Uterus (tissue), 2 donors: ENCODE measurements at regions not wholly inside any gene's neighbourhood (a gene's known extent, or its start where the extent isn't known, plus 50 kb on each side); places are given as distances from the start of the nearest gene placed in this dataset.
"Not testable (repeated sequence)": the region's sequence is repeated elsewhere in the genome, so short reads cannot be mapped to it uniquely, and the experiment has no call there.

Experiments used
- CTCF ChIP-seq, 4 experiments: fragments of 200-600 bp in 2 of 4; fragments of 450-650 bp in 2 of 4; sonication (generic) in 2 of 4; IDR thresholded peaks; one replicate each; pipeline ENCODE4 v1.5.1; 2016 to 2019; ENCODE audit warnings: antibody characterized with exemption in 4 of 4, mild to moderate bottlenecking in 2 of 4, moderate library complexity in 1 of 4
- POLR2A ChIP-seq, 2 donors: fragments of 450-650 bp; IDR thresholded peaks; one replicate each; pipeline ENCODE4 v1.6.1; 2016; ENCODE audit warnings: antibody characterized with exemption in 2 of 2, mild to moderate bottlenecking in 1 of 2, moderate library complexity in 1 of 2

GRCh38 chr17:30624180-30624579 lies 147.0 kb downstream of the GOSR1 start:
- not testable (repeated sequence) for TF ChIP-seq POLR2A, CTCF (IDR thresholded peaks at IDR 0.05)
